HG03045 (cell line): ENCODE measurements at regions not wholly inside any gene's neighbourhood (a gene's known extent, or its start where the extent isn't known, plus 50 kb on each side); places are given as distances from the start of the nearest gene placed in this dataset.
"Not testable (repeated sequence)": the region's sequence is repeated elsewhere in the genome, so short reads cannot be mapped to it uniquely, and the experiment has no call there.

Experiments
- ATAC-seq: cut with Tn5 transposase; IDR thresholded peaks from one replicate; pipeline ENCODE4 v1.9.1; 2021; ENCODE audit warnings: mild to moderate bottlenecking, moderate library complexity; ENCODE audit not compliant: unreplicated experiment

GRCh38 chr2:161480123-161480522 is 64.0 kb downstream of the TBR1 start:
- no peak for ATAC-seq

- ATAC-seq: no peak
These were observed 65.5 kb downstream of the TBR1 start for GRCh38 chr2:161481619-161482018.

GRCh38 chr2:161484061-161484460 is 68.0 kb downstream of the TBR1 start:
- ATAC-seq: no peak

- ATAC-seq: no peak
These were observed 70.0 kb downstream of the TBR1 start for GRCh38 chr2:161486111-161486510.

GRCh38 chr2:161488131-161488699 is 72.1 kb downstream of the TBR1 start:
- ATAC-seq: no peak

- no peak for ATAC-seq
These were observed 72.8 kb downstream of the TBR1 start for GRCh38 chr2:161488879-161489278.

GRCh38 chr2:161500892-161501610 is 85.0 kb downstream of the TBR1 start:
- peak; percentile 65 for ATAC-seq

GRCh38 chr2:161502279-161502678 is 86.2 kb downstream of the TBR1 start:
- not testable (repeated sequence) for ATAC-seq

GRCh38 chr2:161504628-161505289 is 88.7 kb downstream of the TBR1 start:
- ATAC-seq: not testable (repeated sequence)

- not testable (repeated sequence) for ATAC-seq
These were observed 89.4 kb downstream of the TBR1 start for GRCh38 chr2:161505466-161505865.

GRCh38 chr2:161513295-161514032 is 97.4 kb downstream of the TBR1 start:
- ATAC-seq: not testable (repeated sequence)

GRCh38 chr2:161522796-161523195 is 101.4 kb upstream of the SLC4A10 start:
- no peak for ATAC-seq

GRCh38 chr2:161533218-161533617 is 91.0 kb upstream of the SLC4A10 start:
- no peak for ATAC-seq

GRCh38 chr2:161546635-161547034 is 77.6 kb upstream of the SLC4A10 start:
- ATAC-seq: no peak

GRCh38 chr2:161547130-161547529 is 77.1 kb upstream of the SLC4A10 start:
- no peak for ATAC-seq

GRCh38 chr2:161552015-161552414 is 72.2 kb upstream of the SLC4A10 start:
- ATAC-seq: no peak

- ATAC-seq: no peak
These were observed 68.4 kb upstream of the SLC4A10 start for GRCh38 chr2:161555826-161556225.

- no peak for ATAC-seq
These were observed 67.8 kb upstream of the SLC4A10 start for GRCh38 chr2:161556440-161556839.

- no peak for ATAC-seq
These were observed 66.7 kb upstream of the SLC4A10 start for GRCh38 chr2:161557538-161557937.

GRCh38 chr2:161564906-161565305 is 59.3 kb upstream of the SLC4A10 start:
- ATAC-seq: no peak

- no peak for ATAC-seq
These were observed 54.8 kb upstream of the SLC4A10 start for GRCh38 chr2:161569401-161569800.
